AG09309 (cell line): ENCODE measurements at regions not wholly inside any gene's neighbourhood (a gene's known extent, or its start where the extent isn't known, plus 50 kb on each side); places are given as distances from the start of the nearest gene placed in this dataset.
"Not testable (repeated sequence)": the region's sequence is repeated elsewhere in the genome, so short reads cannot be mapped to it uniquely, and the experiment has no call there.

Experiments
- DNase-seq: peaks from one replicate; pipeline ENCODE4 v3.0.0-alpha.2; 2010; ENCODE audit warnings: low read depth
- H3K4me3 ChIP-seq: 2 replicates; pipeline ENCODE4 v1.5.1; 2011; ENCODE audit warnings: mild to moderate bottlenecking, low read depth, low read length, moderate library complexity; ENCODE audit not compliant: control insufficient read depth
- TF ChIP-seq, protein P1 (sequence below): IDR thresholded peaks from 2 replicates; pipeline ENCODE4 v1.5.1; 2011; ENCODE audit warnings: mild to moderate bottlenecking, low read depth, low read length, inconsistent platforms; ENCODE audit not compliant: insufficient read depth, control insufficient read depth; ENCODE audit errors: missing control alignments

GRCh38 chr7:46264646-46265045 lies 343.6 kb upstream of the IGFBP3 start:
- no peak for DNase-seq
- no peak overlapping the region for H3K4me3 ChIP-seq
- TF ChIP-seq, protein P1, sequence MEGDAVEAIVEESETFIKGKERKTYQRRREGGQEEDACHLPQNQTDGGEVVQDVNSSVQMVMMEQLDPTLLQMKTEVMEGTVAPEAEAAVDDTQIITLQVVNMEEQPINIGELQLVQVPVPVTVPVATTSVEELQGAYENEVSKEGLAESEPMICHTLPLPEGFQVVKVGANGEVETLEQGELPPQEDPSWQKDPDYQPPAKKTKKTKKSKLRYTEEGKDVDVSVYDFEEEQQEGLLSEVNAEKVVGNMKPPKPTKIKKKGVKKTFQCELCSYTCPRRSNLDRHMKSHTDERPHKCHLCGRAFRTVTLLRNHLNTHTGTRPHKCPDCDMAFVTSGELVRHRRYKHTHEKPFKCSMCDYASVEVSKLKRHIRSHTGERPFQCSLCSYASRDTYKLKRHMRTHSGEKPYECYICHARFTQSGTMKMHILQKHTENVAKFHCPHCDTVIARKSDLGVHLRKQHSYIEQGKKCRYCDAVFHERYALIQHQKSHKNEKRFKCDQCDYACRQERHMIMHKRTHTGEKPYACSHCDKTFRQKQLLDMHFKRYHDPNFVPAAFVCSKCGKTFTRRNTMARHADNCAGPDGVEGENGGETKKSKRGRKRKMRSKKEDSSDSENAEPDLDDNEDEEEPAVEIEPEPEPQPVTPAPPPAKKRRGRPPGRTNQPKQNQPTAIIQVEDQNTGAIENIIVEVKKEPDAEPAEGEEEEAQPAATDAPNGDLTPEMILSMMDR = no peak

DNA sequence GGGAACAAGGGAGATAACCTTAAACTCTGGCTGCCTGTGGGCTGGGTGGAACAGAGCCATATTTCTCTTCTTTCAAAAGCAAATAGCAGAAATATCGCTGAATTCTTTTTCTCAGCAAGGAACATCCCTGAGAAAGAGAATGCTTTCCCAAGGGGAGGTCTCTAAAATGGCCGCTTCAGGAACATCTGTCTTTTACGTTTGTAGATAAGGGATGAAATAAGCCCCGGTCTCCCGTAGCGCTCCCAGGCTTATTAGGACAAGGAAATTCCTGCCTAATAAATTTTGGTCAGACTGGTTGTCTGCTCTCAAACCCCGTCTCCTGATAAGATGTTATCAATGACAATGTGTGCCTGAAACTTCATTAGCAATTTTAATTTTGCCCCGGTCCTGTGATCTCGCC lies 340.6 kb upstream of the IGFBP3 start:
- not testable (repeated sequence) for DNase-seq, H3K4me3 ChIP-seq

DNA sequence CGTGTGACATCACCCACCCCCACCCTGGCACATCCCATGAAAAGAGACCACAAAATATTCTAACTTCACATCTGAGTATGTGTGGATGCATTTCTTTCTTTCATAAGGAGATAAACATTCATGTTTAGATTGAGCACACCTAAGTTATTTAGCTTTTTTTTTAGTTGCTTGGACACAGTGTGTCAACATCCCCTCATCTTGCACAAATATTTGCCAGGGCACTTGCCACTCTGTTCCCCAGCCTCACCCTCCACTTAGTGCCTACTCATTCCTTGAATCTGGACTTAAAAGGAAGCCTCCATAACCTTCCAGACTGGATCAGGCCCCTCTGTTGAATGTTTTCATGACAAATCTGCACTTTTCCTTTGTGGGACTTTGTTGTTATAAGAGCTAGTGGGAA lies 338.9 kb upstream of the IGFBP3 start:
- DNase-seq = no peak
- no peak overlapping the region for H3K4me3 ChIP-seq
- TF ChIP-seq, protein P1 = no peak

- DNase-seq = peak; percentile 55
- H3K4me3 ChIP-seq = no peak overlapping the region
- TF ChIP-seq, protein P1 = no peak
Observed at GRCh38 chr7:46257761-46258448, 336.8 kb upstream of the IGFBP3 start.

DNA sequence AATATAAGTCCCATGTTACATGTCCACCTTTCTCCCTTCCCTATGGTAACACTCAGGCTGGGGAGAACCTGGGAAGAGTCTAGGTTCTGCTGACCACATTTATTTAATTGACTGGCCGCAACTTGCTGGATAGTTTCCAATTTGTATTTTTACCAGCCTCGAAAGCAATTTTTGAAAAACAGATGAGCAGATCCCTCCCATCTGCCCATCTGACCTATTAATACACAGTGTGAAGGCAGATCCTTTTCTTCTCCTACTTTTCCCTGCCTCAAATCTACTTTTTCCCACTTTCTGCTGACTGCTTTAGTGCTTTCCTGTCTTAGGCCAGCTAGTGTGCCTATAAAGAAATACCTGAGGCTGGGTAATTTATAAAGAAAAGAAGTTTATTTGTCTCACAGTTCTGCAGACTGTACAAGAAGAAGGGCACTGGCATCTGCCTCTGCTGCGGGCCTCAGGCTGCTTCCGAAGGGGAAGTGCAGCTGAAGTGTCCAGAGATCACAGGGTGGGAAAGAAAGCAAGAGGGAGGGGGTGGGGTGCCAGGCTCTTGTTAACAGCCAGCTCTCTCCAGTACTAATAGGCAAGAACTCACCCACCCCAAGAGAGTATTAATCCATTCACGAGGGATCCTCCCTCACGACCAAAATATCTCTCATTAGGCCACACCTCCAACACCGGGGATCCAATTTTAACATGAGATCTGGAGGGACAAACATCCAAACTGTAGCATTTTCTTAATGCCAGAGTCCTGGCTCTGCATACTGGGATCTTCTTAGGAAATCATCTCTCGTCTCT lies 336.0 kb upstream of the IGFBP3 start:
- TF ChIP-seq, protein P1 = no peak
- H3K4me3 ChIP-seq = no peak overlapping the region
- DNase-seq = no peak

DNA sequence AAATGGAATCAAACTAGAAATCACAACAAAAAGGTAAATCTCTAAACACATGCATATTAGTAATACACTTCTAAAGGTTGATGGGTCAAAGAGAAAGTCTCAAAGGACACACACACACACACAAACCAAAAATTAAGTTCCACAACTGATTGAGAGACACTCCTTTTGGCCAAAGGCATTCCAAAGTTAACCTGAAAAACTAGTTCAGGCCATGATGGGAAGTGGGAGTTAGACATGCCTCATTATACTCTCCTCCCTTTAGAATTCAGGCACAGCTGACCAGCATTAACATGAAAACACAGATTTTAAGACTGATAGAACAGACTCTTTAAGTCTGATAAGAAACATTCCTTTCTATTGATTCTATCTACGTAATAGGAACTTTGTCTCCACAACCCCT lies 332.4 kb upstream of the IGFBP3 start:
- TF ChIP-seq, protein P1 = no peak
- no peak for DNase-seq
- H3K4me3 ChIP-seq = no peak overlapping the region

- DNase-seq = peak; percentile 31
- TF ChIP-seq, protein P1 = no peak
- H3K4me3 ChIP-seq = no peak overlapping the region
Observed at GRCh38 chr7:46247664-46248063, 326.6 kb upstream of the IGFBP3 start.
